CD14-positive monocyte (primary cell): ENCODE measurements at regions not wholly inside any gene's neighbourhood (a gene's known extent, or its start where the extent isn't known, plus 50 kb on each side); places are given as distances from the start of the nearest gene placed in this dataset.

Source experiments
- DNase-seq, 3 donors: peaks; one replicate each; pipeline ENCODE4 v3.0.0-alpha.2; 2011 to 2022
- H2AFZ ChIP-seq: 2 replicates; pipeline ENCODE4 v1.6.0; 2012; ENCODE audit warnings: mild to moderate bottlenecking, low read depth, low read length, inconsistent platforms; ENCODE audit not compliant: insufficient read depth, poor library complexity, severe bottlenecking
- H3K27ac ChIP-seq, 2 donors: 1 replicate in 1 of 2; 2 replicates in 1 of 2; pipeline ENCODE4 v1.5.1; 2012 to 2013; ENCODE audit warnings: low read length in 2 of 2, control low read depth in 1 of 2, inconsistent platforms in 1 of 2, low read depth in 1 of 2, mild to moderate bottlenecking in 1 of 2
- H3K27me3 ChIP-seq, 2 donors: one replicate each; pipeline versions ENCODE4 v1.6.0 to v1.6.1; 2011 to 2013; ENCODE audit warnings: low read length in 2 of 2; ENCODE audit not compliant: control insufficient read depth in 2 of 2, insufficient read depth in 2 of 2
- H3K36me3 ChIP-seq, 2 donors: replicated peaks in 1 of 2; 1 replicate in 1 of 2; 2 replicates in 1 of 2; pipeline versions ENCODE4 v1.5.1 to v1.6.1; 2012 to 2013; ENCODE audit warnings: low read length in 2 of 2, control low read depth in 1 of 2, inconsistent platforms in 1 of 2, mild to moderate bottlenecking in 1 of 2; ENCODE audit not compliant: insufficient read depth in 2 of 2, control insufficient read depth in 1 of 2
- H3K4me1 ChIP-seq, 2 donors: 1 replicate in 1 of 2; 2 replicates in 1 of 2; pipeline versions ENCODE4 v1.5.1 to v1.6.1; 2012 to 2013; ENCODE audit warnings: low read length in 2 of 2, control low read depth in 1 of 2, inconsistent platforms in 1 of 2, mild to moderate bottlenecking in 1 of 2, moderate library complexity in 1 of 2; ENCODE audit not compliant: insufficient read depth in 2 of 2, control insufficient read depth in 1 of 2
- H3K4me2 ChIP-seq: replicated peaks from 2 replicates; pipeline ENCODE3; 2012; ENCODE audit warnings: low read length, moderate library complexity, mild to moderate bottlenecking; ENCODE audit not compliant: poor library complexity, severe bottlenecking; ENCODE audit errors: extremely low read depth
- H3K4me3 ChIP-seq, 3 experiments: fragments of 200-600 bp in 1 of 3; sonication (generic) in 1 of 3; replicated peaks in 1 of 3; 1 replicate in 2 of 3; 2 replicates in 1 of 3; pipeline ENCODE4 v1.5.1; 2011 to 2013; ENCODE audit warnings: low read length in 3 of 3, mild to moderate bottlenecking in 3 of 3, control low read depth in 2 of 3, low read depth in 2 of 3, inconsistent platforms in 1 of 3, moderate library complexity in 1 of 3
- H3K79me2 ChIP-seq: 2 replicates; pipeline ENCODE4 v1.6.0; 2012; ENCODE audit warnings: mild to moderate bottlenecking, control low read depth, inconsistent platforms, low read length, moderate library complexity; ENCODE audit not compliant: insufficient read depth
- H3K9ac ChIP-seq: 2 replicates; pipeline ENCODE4 v1.6.0; 2017; ENCODE audit warnings: low read length, mild to moderate bottlenecking; ENCODE audit not compliant: insufficient read depth, poor library complexity, severe bottlenecking
- H3K9me3 ChIP-seq, 2 donors: replicated peaks in 1 of 2; 1 replicate in 1 of 2; 2 replicates in 1 of 2; pipeline versions ENCODE4 v1.5.1 to v1.6.1; 2012 to 2013; ENCODE audit warnings: low read length in 2 of 2, control low read depth in 1 of 2; ENCODE audit not compliant: control insufficient read depth in 1 of 2, insufficient read depth in 1 of 2
- H4K20me1 ChIP-seq: 2 replicates; pipeline ENCODE4 v1.6.0; 2012; ENCODE audit warnings: mild to moderate bottlenecking, low read length, control low read depth, moderate library complexity; ENCODE audit not compliant: insufficient read depth
- H3K27ac Mint-ChIP-seq, 7 donors: one replicate each; pipeline ENCODE4 v1.8.0; 2020; ENCODE audit warnings: mild to moderate bottlenecking in 7 of 7, mixed read lengths in 7 of 7, moderate library complexity in 6 of 7, inconsistent platforms in 2 of 7
- H3K27me3 Mint-ChIP-seq, 3 donors: one replicate each; pipeline ENCODE4 v1.8.0; 2021 to 2022; ENCODE audit warnings: low read depth in 3 of 3, mild to moderate bottlenecking in 3 of 3, mixed read lengths in 3 of 3, moderate library complexity in 3 of 3, inconsistent platforms in 1 of 3
- H3K36me3 Mint-ChIP-seq, 2 donors: one replicate each; pipeline ENCODE4 v1.8.0; 2020; ENCODE audit warnings: mixed read lengths in 2 of 2, inconsistent platforms in 1 of 2, mild to moderate bottlenecking in 1 of 2
- H3K4me1 Mint-ChIP-seq: one replicate; pipeline ENCODE4 v1.8.0; 2020; ENCODE audit warnings: mild to moderate bottlenecking, mixed read lengths
- H3K4me3 Mint-ChIP-seq, 2 donors: one replicate each; pipeline ENCODE4 v1.8.0; 2020; ENCODE audit warnings: mild to moderate bottlenecking in 2 of 2, mixed read lengths in 2 of 2, moderate library complexity in 1 of 2
- H3K9me3 Mint-ChIP-seq, 7 donors: one replicate each; pipeline ENCODE4 v1.8.0; 2020 to 2022; ENCODE audit warnings: mixed read lengths in 7 of 7, mild to moderate bottlenecking in 6 of 7, moderate library complexity in 6 of 7, inconsistent platforms in 2 of 7
- CTCF ChIP-seq: fragments of 200-600 bp; IDR thresholded peaks from one replicate; pipeline ENCODE4 v1.8.0; 2022; ENCODE audit warnings: antibody characterized with exemption, mild to moderate bottlenecking
- WGBS: methylation state at CpG from one replicate; pipeline ENCODE4 v1.1.5; 2013; ENCODE audit warnings: missing lambda C conversion rate; ENCODE audit not compliant: insufficient coverage; 5-methylcytosine and 5-hydroxymethylcytosine counted together
- intact Hi-C, 2 donors: fragments of 100-400 bp; cut with micrococcal nuclease; formaldehyde crosslinking; loops; one replicate each; pipeline versions ENCODE4 v1.15.0 to v1.15.1; 2023

GRCh38 chr10:6956562-6956961, 376.5 kb upstream of the PRKCQ start:
- no peak overlapping the region for H3K27ac Mint-ChIP-seq
- Histone ChIP-seq H2AFZ (no peak overlapping the region), H4K20me1 (no peaks in the 10 kb centered on the region), H3K27ac (no peak overlapping the region), H3K79me2 (no peaks in the 10 kb centered on the region), H3K4me1 (peaks cover 0 to 6% of the 10 kb centered on the region in 2 donors), H3K9ac (no peak overlapping the region), H3K27me3 (no peaks in the 10 kb centered on the region), H3K9me3 (no peaks in the 10 kb centered on the region), H3K4me3 (no peak overlapping the region), H3K36me3 (no peaks in the 10 kb centered on the region), H3K4me2 (no peak overlapping the region)
- peaks cover 0 to 5% (median 2%) of the 10 kb centered on the region in 3 donors for H3K27me3 Mint-ChIP-seq
- H3K4me1 Mint-ChIP-seq, result peaks cover 12% of the 10 kb centered on the region
- no peak for TF ChIP-seq CTCF
- DNase-seq, result no peak
- intact Hi-C loops, result no loop called here
- no peaks in the 10 kb centered on the region for H3K36me3 Mint-ChIP-seq
- H3K4me3 Mint-ChIP-seq, result no peak overlapping the region
- WGBS, result no CpG with 5 or more reads among the region's 3 CpGs
- H3K9me3 Mint-ChIP-seq, result peaks cover 0 to 2% (median 0%) of the 10 kb centered on the region in 7 donors

GRCh38 chr10:6953271-6953801, 373.3 kb upstream of the PRKCQ start:
- Mint-ChIP-seq H3K4me3 (no peak overlapping the region), H3K36me3 (no peaks in the 10 kb centered on the region), H3K9me3 (peaks cover 0 to 5% (median 3%) of the 10 kb centered on the region in 7 donors), H3K4me1 (peaks cover 11% of the 10 kb centered on the region), H3K27ac (no peak overlapping the region), H3K27me3 (peaks cover 0 to 5% (median 2%) of the 10 kb centered on the region in 3 donors)
- Histone ChIP-seq H3K27ac (no peak overlapping the region), H3K27me3 (no peaks in the 10 kb centered on the region), H4K20me1 (no peaks in the 10 kb centered on the region), H2AFZ (no peak overlapping the region), H3K9me3 (no peaks in the 10 kb centered on the region), H3K9ac (no peak overlapping the region), H3K4me2 (no peak overlapping the region), H3K4me3 (no peak overlapping the region), H3K36me3 (no peaks in the 10 kb centered on the region), H3K79me2 (no peaks in the 10 kb centered on the region), H3K4me1 (peaks cover 0 to 6% of the 10 kb centered on the region in 2 donors)
- TF ChIP-seq CTCF, result no peak
- DNase-seq, result no peak
- intact Hi-C loops, result no loop called here
- 97% methylated on average over 3 of the region's 6 CpGs for WGBS
